Glomerular visceral epithelial cell (primary cell): ENCODE measurements at regions not wholly inside any gene's neighbourhood (a gene's known extent, or its start where the extent isn't known, plus 50 kb on each side); places are given as distances from the start of the nearest gene placed in this dataset.
"Not testable (repeated sequence)": the region's sequence is repeated elsewhere in the genome, so short reads cannot be mapped to it uniquely, and the experiment has no call there.

ENCODE experiments used
- DNase-seq: peaks from one replicate; pipeline ENCODE4 v3.0.0-alpha.2; 2016; ENCODE audit errors: extremely low spot score

GRCh38 chr13:22881721-22882608 is 298.8 kb upstream of the SGCG start:
- not testable (repeated sequence) for DNase-seq

- no peak for DNase-seq
These were observed 297.4 kb upstream of the SGCG start for GRCh38 chr13:22883262-22883840.

- DNase-seq: no peak
These were observed 296.8 kb upstream of the SGCG start for GRCh38 chr13:22883956-22884355.

- DNase-seq: peak; percentile 82
These were observed 294.7 kb upstream of the SGCG start for GRCh38 chr13:22886061-22886460.

GRCh38 chr13:22889376-22889775 is 291.4 kb upstream of the SGCG start:
- peak; percentile 52 for DNase-seq

GRCh38 chr13:22893204-22893603 is 287.6 kb upstream of the SGCG start:
- DNase-seq: peak; percentile 11

GRCh38 chr13:22893777-22894176 is 287.0 kb upstream of the SGCG start:
- DNase-seq: no peak

GRCh38 chr13:22897571-22898314 is 283.0 kb upstream of the SGCG start:
- no peak for DNase-seq

- not testable (repeated sequence) for DNase-seq
These were observed 280.3 kb upstream of the SGCG start for GRCh38 chr13:22900416-22900951.

GRCh38 chr13:22903301-22903700 is 277.5 kb upstream of the SGCG start:
- no peak for DNase-seq

- no peak for DNase-seq
These were observed 276.9 kb upstream of the SGCG start for GRCh38 chr13:22903925-22904324.

- peak; percentile 70 for DNase-seq
These were observed 265.2 kb upstream of the SGCG start for GRCh38 chr13:22915442-22916082.

GRCh38 chr13:22916276-22916675 is 264.5 kb upstream of the SGCG start:
- DNase-seq: not testable (repeated sequence)

GRCh38 chr13:22925881-22926747 is 254.7 kb upstream of the SGCG start:
- DNase-seq: no peak

GRCh38 chr13:22926748-22927400 is 253.9 kb upstream of the SGCG start:
- no peak for DNase-seq

- DNase-seq: not testable (repeated sequence)
These were observed 252.9 kb upstream of the SGCG start for GRCh38 chr13:22927845-22928244.

- no peak for DNase-seq
These were observed 251.2 kb upstream of the SGCG start for GRCh38 chr13:22929381-22930126.

GRCh38 chr13:22931576-22931975 is 249.2 kb upstream of the SGCG start:
- no peak for DNase-seq

- DNase-seq: not testable (repeated sequence)
These were observed 248.0 kb upstream of the SGCG start for GRCh38 chr13:22932632-22933412.
